Urothelium cell line (cell line): ENCODE measurements at regions not wholly inside any gene's neighbourhood (a gene's known extent, or its start where the extent isn't known, plus 50 kb on each side); places are given as distances from the start of the nearest gene placed in this dataset.
A peak's percentile ranks its signal among the peaks of the same experiment; 100 is the strongest.
"Not testable (repeated sequence)": the region's sequence is repeated elsewhere in the genome, so short reads cannot be mapped to it uniquely, and the experiment has no call there.

ENCODE experiments used
- DNase-seq: peaks from one replicate; pipeline ENCODE4 v3.0.0; 2011; ENCODE audit warnings: low spot score, mixed read lengths
- FAIRE-seq: peaks from 2 replicates; lab custom pipeline; 2011; peaks lifted over from hg19 to GRCh38; lab: Jason Lieb, UNC

DNA sequence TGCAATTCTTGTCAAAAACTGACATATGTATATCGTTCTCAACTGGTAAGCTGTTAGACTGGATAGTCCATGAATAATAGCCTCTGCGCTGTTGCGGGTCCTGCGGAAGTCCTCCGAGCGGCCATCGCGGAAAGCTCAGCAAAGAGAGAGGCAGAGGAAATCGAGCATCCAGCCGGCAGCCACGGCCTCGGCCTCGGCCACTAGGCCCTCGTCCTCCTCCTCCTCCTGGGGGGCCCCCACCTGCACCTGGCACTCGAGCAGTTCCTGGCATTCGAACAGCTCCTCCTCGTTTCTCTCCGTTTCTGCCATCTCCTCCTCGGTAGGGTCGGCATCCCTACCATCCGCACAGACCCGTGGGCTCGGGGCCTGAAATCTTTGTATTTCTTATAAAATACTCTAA is 111.2 kb upstream of the CYLC1 start:
- not testable (repeated sequence) for DNase-seq, FAIRE-seq

- not testable (repeated sequence) for FAIRE-seq, DNase-seq
These were observed 110.5 kb upstream of the CYLC1 start for GRCh38 chrX:83750451-83750850.

DNA sequence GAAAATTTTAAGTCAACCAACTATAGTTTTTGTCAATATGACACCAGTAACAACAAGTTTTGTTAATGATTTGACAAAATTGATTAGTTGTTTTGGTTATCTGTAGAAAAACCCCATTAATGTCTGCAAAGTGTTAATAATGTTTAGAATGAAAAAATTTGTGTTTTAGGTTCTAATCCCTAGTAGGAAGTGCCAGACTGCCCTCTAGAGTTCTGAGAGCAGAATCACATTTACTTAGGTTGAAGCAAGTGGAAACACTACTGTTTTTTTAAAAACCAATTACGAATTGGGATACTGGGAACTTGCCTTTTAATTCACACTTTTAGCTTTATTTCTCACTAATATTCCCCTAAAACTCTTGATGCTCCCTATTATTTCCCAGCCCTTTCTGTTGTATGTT is 101.1 kb upstream of the CYLC1 start:
- FAIRE-seq, result no peak

GRCh38 chrX:83771664-83772063 is 89.3 kb upstream of the CYLC1 start:
- no peak for FAIRE-seq

More for the DNA sequence above, 101.1 kb upstream of the CYLC1 start:
- peak; percentile 3 for DNase-seq

More at GRCh38 chrX:83771664-83772063, 89.3 kb upstream of the CYLC1 start:
- no peak for DNase-seq
